Stimulated activated memory B cell treated with anti-CD40 and anti-IgM and Interleukin-4, amounts not matched to agents 10 μg/mL and 1 μg/mL and 100 μg/mL, for 72 hours (primary cell): ENCODE measurements at regions not wholly inside any gene's neighbourhood (a gene's known extent, or its start where the extent isn't known, plus 50 kb on each side); places are given as distances from the start of the nearest gene placed in this dataset.

Experiments used
- ATAC-seq: fragments of 150-1000 bp; cut with Tn5 transposase; 2 replicates; pipeline ENCODE4 v1.10.0; 2021
- H3K27ac Mint-ChIP-seq: one replicate; pipeline ENCODE4 v1.8.0; 2022; ENCODE audit warnings: mild to moderate bottlenecking, mixed read lengths
- H3K27me3 Mint-ChIP-seq: one replicate; pipeline ENCODE4 v1.8.0; 2022; ENCODE audit warnings: mixed read lengths
- H3K36me3 Mint-ChIP-seq: one replicate; pipeline ENCODE4 v1.8.0; 2022; ENCODE audit warnings: mixed read lengths
- H3K4me1 Mint-ChIP-seq: one replicate; pipeline ENCODE4 v1.8.0; 2022; ENCODE audit warnings: mixed read lengths
- H3K4me3 Mint-ChIP-seq: one replicate; pipeline ENCODE4 v1.8.0; 2022; ENCODE audit warnings: mild to moderate bottlenecking, moderate library complexity, mixed read lengths
- H3K9me3 Mint-ChIP-seq: one replicate; pipeline ENCODE4 v1.8.0; 2022; ENCODE audit warnings: mixed read lengths

DNA sequence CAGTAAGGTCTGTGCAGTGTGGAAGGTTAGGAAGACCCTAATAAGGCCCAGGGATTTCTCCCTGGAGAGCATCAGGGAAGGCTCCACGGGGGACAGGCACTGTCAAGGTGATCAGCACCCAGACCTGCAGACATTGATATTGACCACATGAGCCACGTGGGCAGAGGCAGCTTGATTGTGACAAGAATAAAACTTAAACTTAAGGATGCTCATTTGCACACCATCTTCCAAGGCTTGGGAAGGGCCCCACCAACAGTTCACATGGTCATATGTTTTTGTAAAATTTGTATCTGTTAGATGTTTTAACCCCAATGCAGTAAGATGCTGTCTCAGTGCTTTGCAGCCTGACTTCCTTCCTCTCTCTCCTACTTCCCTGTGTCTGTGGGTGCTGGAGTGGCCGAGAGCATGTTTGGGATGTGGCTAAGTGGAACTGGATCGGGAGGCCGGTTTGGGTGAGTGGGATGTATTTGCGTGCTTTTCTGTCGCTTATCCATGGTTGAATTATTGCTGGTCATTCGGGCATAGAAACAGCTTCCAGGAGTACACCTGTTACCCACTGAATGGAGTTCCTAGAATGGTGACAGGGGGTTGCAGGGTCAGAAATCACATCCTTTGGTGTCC lies 49.8 kb upstream of the OLIG2 start:
- no peaks in the 10 kb centered on the region for H3K4me1 Mint-ChIP-seq
- H3K36me3 Mint-ChIP-seq, result no peaks in the 10 kb centered on the region
- H3K9me3 Mint-ChIP-seq, result peaks cover 3% of the 10 kb centered on the region
- H3K27ac Mint-ChIP-seq, result no peak overlapping the region
- H3K27me3 Mint-ChIP-seq, result peaks cover 55% of the 10 kb centered on the region
- no peak for ATAC-seq
- H3K4me3 Mint-ChIP-seq, result no peak overlapping the region
